Esophagus squamous epithelium (tissue), 5 donors: ENCODE measurements at regions not wholly inside any gene's neighbourhood (a gene's known extent, or its start where the extent isn't known, plus 50 kb on each side); places are given as distances from the start of the nearest gene placed in this dataset.

Source experiments
- DNase-seq: peaks from one replicate; lab custom pipeline; 2025; lab: John Stamatoyannopoulos, UW
- H3K27ac ChIP-seq, 4 donors: fragments of 200-600 bp; sonication (generic); one replicate each; pipeline ENCODE4 v1.5.1; 2016 to 2019; ENCODE audit warnings: mild to moderate bottlenecking in 1 of 4
- H3K27me3 ChIP-seq, 4 donors: fragments of 200-600 bp; sonication (generic); 1 replicate in 3 of 4; 2 replicates in 1 of 4; pipeline versions ENCODE4 v1.5.1 to v1.6.0; 2017 to 2021; ENCODE audit warnings: antibody characterized with exemption in 1 of 4
- H3K36me3 ChIP-seq, 3 donors: fragments of 200-600 bp; sonication (generic); one replicate each; pipeline ENCODE4 v1.5.1; 2016 to 2019
- H3K4me1 ChIP-seq, 3 donors: fragments of 200-600 bp; sonication (generic); one replicate each; pipeline ENCODE4 v1.5.1; 2017 to 2019
- H3K4me3 ChIP-seq, 4 donors: fragments of 200-600 bp; sonication (generic); 1 replicate in 3 of 4; 2 replicates in 1 of 4; pipeline ENCODE4 v1.5.1; 2016 to 2019; ENCODE audit warnings: mild to moderate bottlenecking in 2 of 4, moderate library complexity in 1 of 4
- H3K9me3 ChIP-seq, 3 donors: fragments of 200-600 bp; sonication (generic); one replicate each; pipeline ENCODE4 v1.5.1; 2016 to 2019
- POLR2A ChIP-seq, 4 donors: fragments of 450-650 bp; IDR thresholded peaks; one replicate each; pipeline ENCODE4 v1.6.1; 2017; ENCODE audit warnings: antibody characterized with exemption in 4 of 4, mild to moderate bottlenecking in 4 of 4, moderate library complexity in 3 of 4
- WGBS, 2 donors: methylation state at CpG; one replicate each; pipeline ENCODE4 v1.1.5; 2018; 5-methylcytosine and 5-hydroxymethylcytosine counted together
- intact Hi-C: fragments of 100-400 bp; cut with DNase I; formaldehyde crosslinking; loops from one replicate; pipeline ENCODE4 v1.15.0; 2022
- TF ChIP-seq, protein P1 (sequence below), 6 experiments: fragments of 450-650 bp in 4 of 6; fragments of 200-600 bp in 2 of 6; sonication (generic) in 2 of 6; IDR thresholded peaks; one replicate each; pipeline ENCODE4 v1.5.1; 2016 to 2019; ENCODE audit warnings: antibody characterized with exemption in 6 of 6, mild to moderate bottlenecking in 4 of 6, moderate library complexity in 4 of 6
- donor health status: DM: yes; HTN: yes; CAD: no.

DNA sequence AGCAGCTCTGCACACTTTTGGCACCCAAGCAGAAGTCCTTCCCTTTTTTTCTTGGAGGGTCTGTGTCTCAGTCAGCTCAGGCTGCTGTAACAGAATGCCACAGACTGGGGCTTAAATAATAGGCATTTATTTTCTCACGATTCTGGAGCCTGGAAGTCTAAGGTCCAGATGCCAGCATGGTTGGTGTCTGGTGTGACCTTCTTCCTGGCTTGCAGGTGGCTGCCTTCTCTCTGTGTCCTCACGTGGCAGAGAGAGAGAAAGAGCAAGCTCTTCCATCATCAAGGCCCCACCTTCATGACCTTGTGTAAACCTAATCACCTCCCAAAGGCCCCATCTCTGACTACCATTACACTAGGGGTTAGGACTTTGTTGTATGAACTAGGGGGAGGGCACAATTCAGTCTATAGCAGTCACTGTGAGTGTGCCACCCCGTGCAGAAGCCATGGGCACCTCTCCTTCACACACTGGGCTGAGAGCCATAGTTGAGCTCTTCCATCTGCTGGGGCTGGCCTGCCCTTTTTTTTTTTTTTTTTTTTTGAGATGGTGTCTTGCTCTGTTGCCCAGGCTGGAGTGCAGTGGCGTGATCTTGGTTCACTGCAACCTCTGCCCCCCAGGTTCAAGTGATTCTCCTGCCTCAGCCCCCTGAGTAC lies 80.3 kb downstream of the OAT start:
- TF ChIP-seq, protein P1, sequence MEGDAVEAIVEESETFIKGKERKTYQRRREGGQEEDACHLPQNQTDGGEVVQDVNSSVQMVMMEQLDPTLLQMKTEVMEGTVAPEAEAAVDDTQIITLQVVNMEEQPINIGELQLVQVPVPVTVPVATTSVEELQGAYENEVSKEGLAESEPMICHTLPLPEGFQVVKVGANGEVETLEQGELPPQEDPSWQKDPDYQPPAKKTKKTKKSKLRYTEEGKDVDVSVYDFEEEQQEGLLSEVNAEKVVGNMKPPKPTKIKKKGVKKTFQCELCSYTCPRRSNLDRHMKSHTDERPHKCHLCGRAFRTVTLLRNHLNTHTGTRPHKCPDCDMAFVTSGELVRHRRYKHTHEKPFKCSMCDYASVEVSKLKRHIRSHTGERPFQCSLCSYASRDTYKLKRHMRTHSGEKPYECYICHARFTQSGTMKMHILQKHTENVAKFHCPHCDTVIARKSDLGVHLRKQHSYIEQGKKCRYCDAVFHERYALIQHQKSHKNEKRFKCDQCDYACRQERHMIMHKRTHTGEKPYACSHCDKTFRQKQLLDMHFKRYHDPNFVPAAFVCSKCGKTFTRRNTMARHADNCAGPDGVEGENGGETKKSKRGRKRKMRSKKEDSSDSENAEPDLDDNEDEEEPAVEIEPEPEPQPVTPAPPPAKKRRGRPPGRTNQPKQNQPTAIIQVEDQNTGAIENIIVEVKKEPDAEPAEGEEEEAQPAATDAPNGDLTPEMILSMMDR (IDR thresholded peaks at IDR 0.05), result no peak
- no peak for TF ChIP-seq POLR2A (IDR thresholded peaks at IDR 0.05)
- no peaks in the 10 kb centered on the region for H3K9me3 ChIP-seq
- intact Hi-C loops, result no loop called here
- no peak for DNase-seq
- H3K27ac ChIP-seq, result no peak overlapping the region
- H3K27me3 ChIP-seq, result no peaks in the 10 kb centered on the region
- no peak overlapping the region for H3K4me3 ChIP-seq
- H3K4me1 ChIP-seq, result peaks cover 7 to 27% (median 14%) of the 10 kb centered on the region in 3 donors
- 63 to 78% methylated on average over 3 of the region's 4 CpGs for WGBS, 2 donors
- no peaks in the 10 kb centered on the region for H3K36me3 ChIP-seq

DNA sequence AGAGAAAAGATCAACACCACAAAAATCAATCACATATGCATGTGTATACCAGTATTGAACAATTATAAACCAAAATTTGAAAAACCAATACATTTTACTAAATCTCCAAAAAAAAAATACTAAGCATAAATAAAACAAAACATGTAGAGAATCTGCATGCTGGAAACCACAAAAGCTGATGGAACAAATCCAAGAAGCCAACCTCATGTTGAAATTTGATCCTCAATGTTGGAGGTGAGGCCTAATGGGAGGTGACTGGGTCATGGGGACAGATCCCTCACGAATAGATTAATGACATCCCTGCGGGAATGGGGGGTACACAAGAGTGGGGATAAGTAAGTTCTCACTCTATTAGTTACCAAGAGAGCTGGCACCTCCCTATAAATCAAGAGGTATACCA lies 82.5 kb downstream of the OAT start:
- no peak for DNase-seq
- H3K4me3 ChIP-seq, result no peak overlapping the region
- peaks cover 4 to 21% (median 11%) of the 10 kb centered on the region in 3 donors for H3K4me1 ChIP-seq
- no peaks in the 10 kb centered on the region for H3K9me3 ChIP-seq
- intact Hi-C loops, result no loop called here
- no peak overlapping the region for H3K27ac ChIP-seq
- H3K36me3 ChIP-seq, result no peaks in the 10 kb centered on the region
- H3K27me3 ChIP-seq, result peaks cover 0 to 4% (median 0%) of the 10 kb centered on the region in 4 donors
- TF ChIP-seq, protein P1 (IDR thresholded peaks at IDR 0.05), result no peak
- 39 to 42% methylated on average over 2 of the region's 2 CpGs for WGBS, 2 donors

DNA sequence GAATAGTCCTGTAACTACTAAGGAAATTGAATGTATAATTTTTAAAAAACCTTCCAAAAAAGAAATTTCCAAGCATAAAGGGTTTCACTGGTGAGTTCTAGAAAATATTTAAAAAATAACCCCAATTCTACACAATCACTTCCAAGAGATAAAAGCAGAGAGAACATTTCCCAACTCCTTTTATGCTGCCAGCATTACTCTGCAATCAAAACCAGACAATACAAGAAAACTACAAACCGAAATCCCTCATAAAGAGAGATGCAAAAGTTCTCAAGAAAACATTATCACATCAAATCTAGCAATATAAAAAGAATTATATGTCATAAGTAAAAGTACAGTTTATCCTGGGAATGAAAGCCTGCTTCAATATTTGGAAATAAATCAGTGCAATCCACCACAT lies 84.8 kb downstream of the OAT start:
- DNase-seq, result no peak
- H3K36me3 ChIP-seq, result no peaks in the 10 kb centered on the region
- no peak overlapping the region for H3K27ac ChIP-seq
- no peaks in the 10 kb centered on the region for H3K4me1 ChIP-seq
- H3K4me3 ChIP-seq, result no peak overlapping the region
- TF ChIP-seq POLR2A (IDR thresholded peaks at IDR 0.05), result no peak
- TF ChIP-seq, protein P1 (IDR thresholded peaks at IDR 0.05), result no peak
- no peaks in the 10 kb centered on the region for H3K9me3 ChIP-seq
- intact Hi-C loops, result no loop called here
- WGBS, 2 donors, result 67 to 71% methylated on average over 1 of the region's 1 CpG
- H3K27me3 ChIP-seq, result peaks cover 0 to 13% (median 0%) of the 10 kb centered on the region in 4 donors

DNA sequence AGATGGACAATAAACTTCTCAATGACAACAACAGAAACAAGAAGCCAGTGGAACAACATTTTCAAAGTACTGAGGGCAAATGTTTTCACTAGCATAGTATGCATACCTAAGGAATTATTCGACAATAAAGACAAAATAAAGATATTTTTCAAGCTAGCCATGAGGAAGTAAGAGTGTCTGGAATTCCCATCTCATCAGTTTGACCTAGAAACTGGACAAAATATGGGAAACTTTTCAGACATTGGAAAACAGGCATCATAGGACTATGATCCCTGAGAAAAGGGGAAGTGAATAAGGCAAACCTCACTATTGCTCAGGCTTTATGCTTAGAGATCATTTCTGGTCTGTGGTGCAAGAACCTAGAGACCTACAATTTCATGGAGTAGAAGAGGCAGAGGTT lies 86.3 kb downstream of the OAT start:
- Histone ChIP-seq H3K9me3 (no peaks in the 10 kb centered on the region), H3K4me1 (no peaks in the 10 kb centered on the region), H3K27ac (no peak overlapping the region), H3K36me3 (no peaks in the 10 kb centered on the region), H3K27me3 (peaks cover 0 to 13% (median 0%) of the 10 kb centered on the region in 4 donors), H3K4me3 (no peak overlapping the region)
- no peak for DNase-seq
- intact Hi-C loops, result no loop called here
- 45 to 55% methylated on average over 1 of the region's 1 CpG for WGBS, 2 donors
- no peak for TF ChIP-seq POLR2A (IDR thresholded peaks at IDR 0.05)
- TF ChIP-seq, protein P1 (IDR thresholded peaks at IDR 0.05), result no peak

DNA sequence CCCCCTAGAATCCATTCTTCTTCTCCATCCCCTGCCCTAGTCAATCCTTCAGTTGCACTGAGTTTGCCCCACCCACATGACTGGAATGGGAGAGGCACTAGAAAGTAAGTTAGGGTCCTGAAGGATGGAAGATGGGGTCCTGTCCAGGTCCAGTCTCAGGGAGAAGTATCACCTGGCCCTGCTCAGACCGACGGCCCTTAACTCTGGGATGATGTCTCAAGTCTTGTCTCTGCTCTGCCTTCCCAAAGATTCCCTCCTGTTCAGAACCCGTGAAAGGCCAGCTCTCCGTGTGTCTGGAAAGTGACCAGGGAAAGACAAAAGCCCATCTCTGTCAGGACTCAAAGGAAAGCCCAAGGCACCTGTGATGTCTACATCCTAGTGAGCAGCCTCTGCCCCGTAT lies 88.8 kb downstream of the OAT start:
- Histone ChIP-seq H3K4me1 (no peaks in the 10 kb centered on the region), H3K9me3 (no peaks in the 10 kb centered on the region), H3K4me3 (no peak overlapping the region), H3K36me3 (no peaks in the 10 kb centered on the region), H3K27ac (no peak overlapping the region), H3K27me3 (peaks cover 0 to 13% (median 0%) of the 10 kb centered on the region in 4 donors)
- TF ChIP-seq POLR2A (IDR thresholded peaks at IDR 0.05), result no peak
- TF ChIP-seq, protein P1 (IDR thresholded peaks at IDR 0.05), result no peak
- no peak for DNase-seq
- intact Hi-C loops, result no loop called here
- 74% methylated on average over 3 to 5 of the region's 5 CpGs for WGBS, 2 donors
